ENCODE measurements at regions not wholly inside any gene's neighbourhood (a gene's known extent, or its start where the extent isn't known, plus 50 kb on each side); places are given as distances from the start of the nearest gene placed in this dataset.

GRCh38 chr11:79564288-79564925 is 123.6 kb upstream of the TENM4 start:
- TF ChIP-seq POLR2AphosphoS5 (IDR thresholded peaks at IDR 0.05; ENCODE audit: low read depth, low read length): no peak
- no peak for TF ChIP-seq POLR2A (IDR thresholded peaks at IDR 0.05; ENCODE audit: low read depth, low read length)

All from GM12892 (cell line).